ELF-1 (cell line): ENCODE measurements at regions not wholly inside any gene's neighbourhood (a gene's known extent, or its start where the extent isn't known, plus 50 kb on each side); places are given as distances from the start of the nearest gene placed in this dataset.
"Not testable (repeated sequence)": the region's sequence is repeated elsewhere in the genome, so short reads cannot be mapped to it uniquely, and the experiment has no call there.

Source experiments
- DNase-seq: peaks from one replicate; pipeline ENCODE4 v3.0.0-alpha.2; 2016; ENCODE audit warnings: low read depth, low spot score

GRCh38 chr11:69205743-69206612 lies 50.2 kb downstream of the SMIM38 start:
- DNase-seq, result no peak

DNA sequence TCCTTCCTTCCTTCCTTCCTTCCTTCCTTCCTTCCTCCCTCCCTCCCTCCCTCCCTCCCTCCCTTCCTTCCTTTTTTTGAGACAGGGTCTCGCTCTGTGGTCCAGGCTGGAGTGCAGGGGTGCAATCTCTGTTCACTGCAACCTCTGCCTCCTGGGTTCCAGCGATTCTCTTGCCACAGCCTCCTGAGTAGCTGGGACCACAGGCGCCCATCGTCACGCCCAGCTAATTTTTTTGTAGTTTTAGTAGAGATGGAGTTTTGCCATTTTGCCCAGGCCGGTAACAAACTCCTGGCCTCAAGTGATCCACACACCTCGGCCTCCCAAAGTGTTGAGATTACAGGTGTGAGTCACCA lies 50.9 kb downstream of the SMIM38 start:
- DNase-seq, result not testable (repeated sequence)

DNA sequence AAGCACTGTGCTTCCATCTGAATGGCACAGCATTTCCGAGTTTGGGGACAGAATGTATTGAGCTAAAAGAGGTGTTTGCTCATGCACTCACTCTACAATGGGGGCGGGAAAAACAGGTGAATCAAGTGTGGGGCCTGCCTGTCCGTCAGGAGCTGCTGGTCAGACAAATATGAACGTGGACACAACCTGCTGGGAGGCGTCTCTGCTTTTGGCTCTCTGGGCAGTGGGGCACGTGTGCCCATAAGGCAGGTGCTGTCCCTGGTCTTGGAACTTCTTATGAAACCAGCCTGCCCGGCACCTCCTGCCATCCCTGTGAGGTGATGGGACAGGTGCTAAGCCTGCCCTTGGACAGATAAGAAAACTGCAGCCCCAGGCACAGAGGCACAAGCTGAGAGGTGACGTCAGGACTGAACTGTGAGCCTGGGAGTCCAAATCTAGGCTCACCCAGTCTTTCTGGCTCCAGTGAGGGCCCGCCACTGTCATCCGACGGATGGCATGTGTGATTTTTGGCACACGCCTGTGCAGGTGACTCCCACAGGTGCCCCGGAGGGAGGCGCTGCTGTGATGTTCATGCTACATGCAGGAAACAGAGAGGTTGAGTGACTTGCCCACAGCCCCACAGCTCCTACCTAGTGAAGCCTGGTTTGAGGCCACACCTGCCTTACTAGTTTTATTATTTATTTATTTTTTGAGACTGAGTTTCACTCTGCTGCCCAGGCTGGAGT lies 51.6 kb downstream of the SMIM38 start:
- no peak for DNase-seq

- DNase-seq, result no peak
These were observed 52.7 kb downstream of the SMIM38 start for GRCh38 chr11:69208190-69209037.

DNA sequence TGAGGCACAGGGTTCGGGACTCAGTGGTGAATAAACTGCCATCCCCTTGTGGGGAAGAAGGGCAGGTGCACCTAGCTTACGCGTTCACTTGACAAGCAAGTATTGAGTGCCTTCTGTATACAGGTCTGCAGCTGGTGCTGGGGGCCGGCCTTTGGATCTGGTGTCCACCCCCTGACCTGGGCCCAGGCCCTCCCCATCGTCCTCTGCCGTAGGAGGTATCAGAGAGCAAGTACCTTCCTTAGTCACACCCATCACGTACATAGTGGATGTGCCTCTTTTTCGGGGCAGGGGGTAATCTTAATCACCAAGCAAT lies 53.3 kb downstream of the SMIM38 start:
- DNase-seq, result no peak

DNA sequence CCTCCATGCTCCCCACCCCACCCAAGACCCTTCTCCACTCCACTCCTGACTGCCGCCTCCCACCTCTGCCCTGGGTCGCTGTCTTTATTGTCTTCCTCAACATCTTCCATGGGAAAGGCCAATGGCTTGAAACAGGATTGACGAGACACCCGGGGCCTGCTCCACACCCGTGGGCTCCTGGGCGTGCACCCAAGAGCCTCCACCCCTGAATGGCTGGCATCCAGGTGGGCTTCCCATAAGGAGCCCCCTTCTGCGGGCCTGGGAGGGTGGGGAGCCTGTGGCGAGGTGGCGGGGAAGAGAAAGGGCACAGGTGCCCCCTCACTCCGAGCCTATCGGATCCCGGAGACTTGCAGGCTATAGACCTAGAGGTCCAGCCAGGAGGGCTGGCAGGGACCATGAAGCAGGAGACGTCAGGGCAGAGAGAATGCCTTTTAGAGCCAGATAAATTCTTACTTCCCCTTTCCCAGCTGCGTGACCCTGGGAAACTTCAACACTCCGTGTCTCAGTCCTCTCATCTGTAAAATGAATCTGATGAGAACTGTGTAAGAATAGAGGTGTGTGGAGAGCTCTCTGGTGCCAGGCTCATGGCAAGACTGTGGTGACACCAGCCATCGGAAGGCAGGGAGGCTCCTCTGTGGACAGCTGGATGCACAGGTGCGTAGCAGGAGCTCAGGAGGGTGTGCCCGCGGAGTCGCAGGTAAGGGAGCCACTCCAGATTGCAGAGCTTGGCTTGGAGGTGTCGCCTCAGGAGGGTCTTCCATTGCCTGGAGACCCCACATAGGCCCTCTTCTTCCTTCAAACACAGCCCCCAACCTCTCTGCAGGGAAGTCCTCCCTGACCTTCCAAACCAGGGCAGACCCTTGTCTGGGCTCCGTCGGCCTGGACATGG lies 53.9 kb downstream of the SMIM38 start:
- no peak for DNase-seq

- no peak for DNase-seq
These were observed 54.7 kb downstream of the SMIM38 start for GRCh38 chr11:69210310-69211035.

GRCh38 chr11:69211540-69211919 lies 55.8 kb downstream of the SMIM38 start:
- no peak for DNase-seq

DNA sequence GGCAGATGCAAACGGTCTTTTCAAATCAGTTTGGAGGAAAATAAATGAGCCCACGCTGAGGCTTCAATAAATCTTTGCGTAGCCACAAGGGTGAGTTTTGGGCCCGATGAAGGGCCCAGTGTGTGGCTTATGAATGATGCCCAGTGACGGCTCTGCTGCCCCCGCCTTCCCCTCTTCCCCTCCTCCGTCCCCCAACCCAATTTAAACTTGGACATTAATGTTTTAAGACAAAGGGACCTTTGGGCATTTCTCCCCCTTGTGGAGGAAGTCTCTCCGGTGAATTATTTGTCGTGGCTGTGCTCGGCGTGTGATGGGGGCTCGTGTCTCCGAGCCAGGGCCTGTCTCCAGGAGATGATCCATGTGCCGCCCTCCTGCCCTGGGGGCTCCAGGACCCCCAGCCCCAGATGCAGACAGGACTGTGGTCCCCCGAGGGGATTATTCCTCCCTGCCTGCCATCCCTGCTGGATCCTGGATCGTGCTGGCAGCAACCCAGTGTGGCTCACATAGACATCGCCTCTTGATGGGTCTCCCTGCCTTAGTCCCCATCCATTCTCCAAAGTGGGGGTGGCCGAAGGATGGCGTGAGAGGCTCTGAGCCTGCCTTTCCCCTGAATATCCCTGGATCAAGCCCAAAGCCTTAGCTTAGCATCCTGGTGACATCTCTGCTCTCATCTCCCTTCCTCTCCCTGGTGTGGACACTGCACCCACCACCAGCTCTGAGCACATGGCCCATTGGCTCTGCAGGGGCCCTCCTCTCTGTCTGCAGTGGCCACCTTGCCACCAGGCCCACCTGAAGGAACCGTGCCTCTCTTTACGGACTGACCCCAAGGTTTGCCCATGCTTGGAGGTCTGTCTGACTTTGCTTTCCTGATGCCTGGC lies 56.4 kb downstream of the SMIM38 start:
- DNase-seq, result no peak

- DNase-seq, result no peak
These were observed 57.0 kb downstream of the SMIM38 start for GRCh38 chr11:69212798-69213110.

DNA sequence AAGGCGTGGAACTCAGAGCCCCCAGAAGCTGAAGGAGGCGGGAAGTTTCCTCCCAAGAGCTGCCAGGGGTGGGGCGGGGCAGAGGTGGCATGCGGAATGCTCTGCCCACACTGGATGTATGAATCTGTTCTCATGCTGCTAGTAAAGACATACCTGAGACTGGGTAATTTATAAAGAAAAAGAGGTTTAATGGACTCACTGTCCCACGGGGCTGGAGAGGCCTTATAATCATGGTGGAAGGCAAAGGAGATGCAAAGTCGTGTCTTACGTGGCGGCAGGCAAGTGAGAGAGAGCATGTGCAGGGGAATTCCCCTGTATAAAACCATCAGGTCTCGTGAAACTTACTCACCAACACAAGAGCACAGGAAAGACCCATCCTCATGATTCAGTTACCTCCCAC lies 57.6 kb downstream of the SMIM38 start:
- DNase-seq, result no peak

DNA sequence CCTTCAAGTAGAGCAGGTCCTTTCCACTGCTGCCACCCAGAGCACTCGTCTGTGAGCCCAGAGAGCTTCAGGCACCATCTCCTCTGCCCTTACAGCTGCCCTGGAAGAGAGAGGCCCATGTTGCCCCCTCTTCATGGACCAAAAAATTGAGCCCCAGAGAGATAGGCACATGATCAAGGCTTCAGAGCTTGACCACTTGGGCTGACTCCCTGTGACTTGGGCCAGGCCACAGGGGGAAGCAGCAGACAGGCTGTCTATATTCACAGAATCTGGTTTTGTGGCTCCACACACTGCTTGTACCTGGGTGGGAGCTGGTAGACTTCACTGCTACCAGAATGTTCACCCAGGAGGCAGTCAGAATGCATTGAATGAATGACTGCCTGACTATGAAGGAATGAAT lies 58.2 kb downstream of the SMIM38 start:
- DNase-seq, result no peak

- DNase-seq, result no peak
These were observed 59.5 kb downstream of the SMIM38 start for GRCh38 chr11:69215216-69215615.

- DNase-seq, result no peak
These were observed 60.2 kb downstream of the SMIM38 start for GRCh38 chr11:69215784-69216415.

DNA sequence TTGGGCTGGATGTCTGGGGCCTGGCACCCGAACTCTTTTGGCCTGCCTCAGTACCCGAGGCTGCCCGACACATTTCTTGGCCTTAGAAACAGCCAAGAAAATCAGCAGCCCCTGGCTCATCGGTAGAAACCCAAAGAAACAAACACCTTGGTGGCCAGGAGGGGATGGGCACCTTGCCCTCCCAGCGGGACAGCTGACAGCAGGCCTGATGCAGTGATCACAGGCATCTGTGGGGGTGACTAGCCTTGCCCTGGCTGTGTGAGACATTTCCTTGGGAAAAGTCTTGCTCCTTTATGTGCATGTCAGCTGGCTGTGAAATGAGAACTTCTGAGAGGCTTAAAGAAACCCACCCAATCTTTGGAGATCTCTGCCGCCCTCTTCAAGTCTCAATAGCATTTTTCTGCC lies 60.9 kb downstream of the SMIM38 start:
- DNase-seq, result no peak

DNA sequence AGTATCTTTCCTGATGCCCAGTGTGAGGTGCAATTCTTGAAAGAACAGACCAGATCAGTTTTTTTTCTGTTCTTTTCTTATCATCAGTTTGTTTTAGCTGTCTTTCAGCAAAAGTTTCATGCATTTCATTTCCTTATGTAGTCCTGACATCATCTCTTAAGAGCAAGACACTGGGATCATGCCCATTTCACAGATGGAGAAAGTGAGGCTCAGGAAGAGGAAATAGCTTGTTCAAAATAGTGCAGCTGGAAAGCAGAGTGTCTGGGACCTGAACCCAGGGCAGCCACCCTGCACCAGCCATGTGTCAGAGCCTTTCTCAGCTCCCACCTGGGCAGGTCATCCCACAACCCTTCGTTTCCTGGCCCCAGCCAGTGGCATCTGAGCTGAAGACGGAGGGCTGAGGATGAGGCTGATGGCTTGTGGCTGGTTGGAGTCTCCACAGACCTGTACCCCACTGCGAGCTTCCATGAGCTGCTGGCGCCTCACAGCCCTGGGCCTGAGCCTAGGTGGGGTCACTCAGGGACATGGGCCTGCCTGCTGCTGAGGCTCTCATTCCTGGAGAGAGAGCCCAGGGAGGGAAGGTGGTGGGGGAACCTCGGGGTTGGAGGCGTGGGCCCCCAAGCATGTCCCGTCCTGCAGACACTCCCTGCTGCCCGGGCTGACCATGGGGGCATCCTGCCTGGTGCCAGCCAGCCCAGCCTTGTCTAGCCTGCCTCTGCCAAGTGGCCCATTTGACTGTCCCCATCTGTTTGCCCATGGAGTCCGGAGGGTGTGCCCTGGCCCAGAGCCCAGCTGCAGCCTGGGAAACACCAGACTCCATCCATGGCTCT lies 61.8 kb downstream of the SMIM38 start:
- no peak for DNase-seq

GRCh38 chr11:69218271-69218682 lies 62.5 kb downstream of the SMIM38 start:
- DNase-seq, result no peak

GRCh38 chr11:69218946-69219720 lies 63.4 kb downstream of the SMIM38 start:
- no peak for DNase-seq
